HepG2 (cell line): ENCODE measurements at regions not wholly inside any gene's neighbourhood (a gene's known extent, or its start where the extent isn't known, plus 50 kb on each side); places are given as distances from the start of the nearest gene placed in this dataset.

Experiments used
- ATAC-seq: fragments of 200-7000 bp; cut with Tn5 transposase; 3 replicates; pipeline ENCODE4 v1.9.1; 2020; ENCODE audit warnings: mild to moderate bottlenecking, moderate library complexity
- BruUV-seq: library from RNA; stranded (reverse); fragments of 400-500 nt; replicated peaks from 2 replicates; lab custom pipeline; 2021; lab: Mats Ljungman, UMichigan
- CTCF ChIA-PET: fragments of 300-600 bp; formaldehyde crosslinking; extraction: SDS; loops from one replicate; lab custom pipeline; 2021; ENCODE audit warnings: low total read pairs, inconsistent platforms, low intra/inter-chr PET ratio; lab: Yijun Ruan, JAX
- POLR2A ChIA-PET: fragments of 350-600 bp; sonication (Branson Sonifier 250); formaldehyde crosslinking; loops from one replicate; lab custom pipeline; 2020; ENCODE audit warnings: antibody characterized with exemption, inconsistent platforms; lab: Yijun Ruan, JAX
- DNase-seq: peaks from one replicate; pipeline ENCODE4 v3.0.0-alpha.2; 2015; ENCODE audit warnings: low spot score
- FAIRE-seq: peaks from 3 replicates; lab custom pipeline; 2011; peaks lifted over from hg19 to GRCh38; lab: Jason Lieb, UNC
- H2AFZ ChIP-seq: one replicate; pipeline ENCODE4 v1.6.1; 2011; ENCODE audit warnings: low read length, inconsistent platforms
- H3K27ac ChIP-seq: fragments of 300-600 bp; 3 replicates; pipeline ENCODE4 v1.8.0; 2011; ENCODE audit warnings: mixed run types, mild to moderate bottlenecking, mixed read lengths, low read length, inconsistent platforms; ENCODE audit not compliant: insufficient read depth; ENCODE audit errors: extremely low read length
- H3K27me3 ChIP-seq, 2 experiments: fragments of 200-600 bp in 1 of 2; 2 replicates in 1 of 2; 3 replicates in 1 of 2; pipeline versions ENCODE4 v1.6.0 to v1.8.0; 2011; ENCODE audit warnings: low read length in 2 of 2, mild to moderate bottlenecking in 2 of 2, moderate library complexity in 2 of 2, inconsistent platforms in 1 of 2; ENCODE audit not compliant: insufficient read depth in 2 of 2, control insufficient read depth in 1 of 2
- H3K36me3 ChIP-seq, 2 experiments: fragments of 200-600 bp in 1 of 2; replicated peaks in 1 of 2; 2 replicates in 1 of 2; 3 replicates in 1 of 2; pipeline versions ENCODE4 v1.5.1 to v1.8.0; 2011; ENCODE audit warnings: low read length in 2 of 2, inconsistent platforms in 1 of 2; ENCODE audit not compliant: insufficient read depth in 2 of 2, control insufficient read depth in 1 of 2
- H3K4me1 ChIP-seq: 2 replicates; pipeline ENCODE4 v1.5.1; 2012; ENCODE audit warnings: low read length, inconsistent platforms; ENCODE audit not compliant: insufficient read depth
- H3K4me2 ChIP-seq: 2 replicates; pipeline ENCODE4 v1.6.0; 2011; ENCODE audit warnings: low read depth, low read length, inconsistent platforms
- H3K4me3 ChIP-seq, 3 experiments: fragments of 200-600 bp in 1 of 3; sonication (generic), shearing (Covaris generic) in 1 of 3; replicated peaks in 1 of 3; 2 replicates each; pipeline ENCODE4 v1.5.1; 2011 to 2016; ENCODE audit warnings: low read length in 3 of 3, inconsistent platforms in 2 of 3, low read depth in 2 of 3, mild to moderate bottlenecking in 2 of 3, control low read depth in 1 of 3, mixed read lengths in 1 of 3; ENCODE audit not compliant: insufficient read depth in 1 of 3
- H3K79me2 ChIP-seq: one replicate; pipeline ENCODE4 v1.6.1; 2011; ENCODE audit warnings: low read length, inconsistent platforms; ENCODE audit not compliant: insufficient read depth
- H3K9ac ChIP-seq: 2 replicates; pipeline ENCODE4 v1.6.0; 2011; ENCODE audit warnings: mild to moderate bottlenecking, low read depth, low read length, inconsistent platforms; ENCODE audit not compliant: insufficient read depth
- H3K9me3 ChIP-seq: 2 replicates; pipeline ENCODE4 v1.5.1; 2012; ENCODE audit warnings: mild to moderate bottlenecking, low read length
- H4K20me1 ChIP-seq: 2 replicates; pipeline ENCODE4 v1.6.0; 2011; ENCODE audit warnings: inconsistent platforms, mild to moderate bottlenecking, low read length, moderate library complexity; ENCODE audit not compliant: insufficient read depth
- HNRNPK ChIP-seq: fragments of 200-400 bp; formaldehyde crosslinking; IDR thresholded peaks from 2 replicates; pipeline ENCODE4 v1.6.1; 2018; ENCODE audit warnings: low read length, low read depth, moderate library complexity, mild to moderate bottlenecking; ENCODE audit not compliant: poor library complexity, severe bottlenecking
- KDM2A ChIP-seq: sonication (generic); formaldehyde crosslinking; IDR thresholded peaks from 2 replicates; pipeline ENCODE4 v1.4.0; 2020; ENCODE audit warnings: low read depth, missing genetic modification reagents, borderline replicate concordance
- RBAK ChIP-seq: sonication (generic); formaldehyde crosslinking; IDR thresholded peaks from 2 replicates; pipeline ENCODE4 v1.5.1; 2020; ENCODE audit warnings: mild to moderate bottlenecking, missing genetic modification reagents
- RXRA ChIP-seq: sonication (generic); formaldehyde crosslinking; IDR thresholded peaks from 2 replicates; pipeline ENCODE4 v1.5.1; 2020; ENCODE audit warnings: missing genetic modification reagents
- ZNF354B ChIP-seq: sonication (generic); formaldehyde crosslinking; IDR thresholded peaks from 2 replicates; pipeline ENCODE4 v1.8.0; 2022; ENCODE audit warnings: mild to moderate bottlenecking, missing genetic modification reagents
- WGBS: methylation state at CpG from one replicate; pipeline ENCODE4 v1.1.6; 2017; ENCODE audit warnings: low lambda C conversion rate; 5-methylcytosine and 5-hydroxymethylcytosine counted together
- in situ Hi-C: cut with HindIII; loops from 2 replicates; pipeline ENCODE4 v1.10.0; 2017; ENCODE audit warnings: low pct_unique_long_range_greater_than_20kb; ENCODE audit not compliant: extremely low pct_ligation_motif_present
- intact Hi-C: fragments of 100-400 bp; cut with micrococcal nuclease; formaldehyde crosslinking; loops from one replicate; pipeline ENCODE4 v1.10.0; 2022; ENCODE audit not compliant: unreplicated experiment
- TF ChIP-seq, protein P1 (sequence below): sonication (generic); formaldehyde crosslinking; IDR thresholded peaks from 2 replicates; pipeline ENCODE4 v1.5.1; 2020; ENCODE audit warnings: missing genetic modification reagents, mild to moderate bottlenecking, borderline replicate concordance
- TF ChIP-seq, protein P2 (sequence below): IDR thresholded peaks from 2 replicates; pipeline ENCODE4 v1.6.1; 2016; ENCODE audit warnings: missing compliant biosample characterization, missing genetic modification reagents, borderline replicate concordance
- TF ChIP-seq, protein P3 (sequence below): sonication (generic); formaldehyde crosslinking; IDR thresholded peaks from 2 replicates; pipeline ENCODE4 v1.4.0; 2020; ENCODE audit warnings: missing genetic modification reagents, borderline replicate concordance
- TF ChIP-seq, protein P4 (sequence below): sonication (generic); formaldehyde crosslinking; IDR thresholded peaks from 2 replicates; pipeline ENCODE4 v1.4.0; 2020; ENCODE audit warnings: mild to moderate bottlenecking, missing genetic modification reagents
- TF ChIP-seq, protein P5 (sequence below): sonication (generic); formaldehyde crosslinking; IDR thresholded peaks from 2 replicates; pipeline ENCODE4 v1.4.0; 2020; ENCODE audit warnings: mild to moderate bottlenecking, missing genetic modification reagents

DNA sequence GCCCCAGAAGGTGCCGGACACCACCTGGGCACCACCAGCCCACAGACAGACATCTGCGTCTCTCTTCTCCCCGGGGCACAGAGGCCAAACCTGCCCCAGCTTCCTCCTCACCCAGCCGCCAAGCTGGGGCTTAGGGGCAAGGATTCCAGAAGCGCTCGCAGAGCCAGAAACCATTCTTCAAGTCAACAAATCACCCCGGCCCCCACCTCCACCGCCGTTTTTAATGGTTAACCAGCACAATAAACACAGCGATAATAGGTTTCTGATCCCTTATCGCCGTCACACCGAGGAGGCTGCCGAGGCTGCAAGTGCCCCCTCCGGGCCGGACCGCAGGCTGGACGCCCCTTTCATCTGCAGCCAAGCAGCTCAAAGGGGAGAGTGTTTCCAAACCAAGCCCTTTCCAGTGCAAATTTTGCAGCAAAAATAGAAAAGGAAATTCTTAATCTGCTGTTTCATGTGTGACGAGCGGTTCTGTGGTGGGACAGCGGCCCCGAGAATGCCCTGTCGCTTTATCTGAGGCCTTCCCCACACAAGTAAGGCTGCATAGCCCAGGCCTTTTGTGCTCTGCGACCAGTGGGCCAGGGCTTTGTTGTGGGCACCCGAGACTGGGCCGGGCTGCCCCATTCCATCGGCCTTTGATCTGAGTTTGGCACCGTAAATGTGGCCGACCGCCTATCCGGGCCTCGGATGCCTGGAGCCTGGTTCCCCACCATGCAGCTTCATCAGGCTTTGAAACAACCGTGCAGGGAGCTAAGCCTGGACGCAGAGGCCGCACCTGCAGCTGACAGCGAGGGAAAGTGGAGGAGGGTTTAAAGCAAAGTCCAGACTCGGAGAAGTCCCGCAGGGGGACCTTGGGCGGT, 83.2 kb downstream of the FOXL3 start (continued):
- TF ChIP-seq, protein P1, sequence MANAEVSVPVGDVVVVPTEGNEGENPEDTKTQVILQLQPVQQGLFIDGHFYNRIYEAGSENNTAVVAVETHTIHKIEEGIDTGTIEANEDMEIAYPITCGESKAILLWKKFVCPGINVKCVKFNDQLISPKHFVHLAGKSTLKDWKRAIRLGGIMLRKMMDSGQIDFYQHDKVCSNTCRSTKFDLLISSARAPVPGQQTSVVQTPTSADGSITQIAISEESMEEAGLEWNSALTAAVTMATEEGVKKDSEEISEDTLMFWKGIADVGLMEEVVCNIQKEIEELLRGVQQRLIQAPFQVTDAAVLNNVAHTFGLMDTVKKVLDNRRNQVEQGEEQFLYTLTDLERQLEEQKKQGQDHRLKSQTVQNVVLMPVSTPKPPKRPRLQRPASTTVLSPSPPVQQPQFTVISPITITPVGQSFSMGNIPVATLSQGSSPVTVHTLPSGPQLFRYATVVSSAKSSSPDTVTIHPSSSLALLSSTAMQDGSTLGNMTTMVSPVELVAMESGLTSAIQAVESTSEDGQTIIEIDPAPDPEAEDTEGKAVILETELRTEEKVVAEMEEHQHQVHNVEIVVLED (CRISPR knock-in tag) = no peak
- TF ChIP-seq RBAK (CRISPR knock-in tag) = no peak
- TF ChIP-seq, all 625 proteins: peak for 174

DNA sequence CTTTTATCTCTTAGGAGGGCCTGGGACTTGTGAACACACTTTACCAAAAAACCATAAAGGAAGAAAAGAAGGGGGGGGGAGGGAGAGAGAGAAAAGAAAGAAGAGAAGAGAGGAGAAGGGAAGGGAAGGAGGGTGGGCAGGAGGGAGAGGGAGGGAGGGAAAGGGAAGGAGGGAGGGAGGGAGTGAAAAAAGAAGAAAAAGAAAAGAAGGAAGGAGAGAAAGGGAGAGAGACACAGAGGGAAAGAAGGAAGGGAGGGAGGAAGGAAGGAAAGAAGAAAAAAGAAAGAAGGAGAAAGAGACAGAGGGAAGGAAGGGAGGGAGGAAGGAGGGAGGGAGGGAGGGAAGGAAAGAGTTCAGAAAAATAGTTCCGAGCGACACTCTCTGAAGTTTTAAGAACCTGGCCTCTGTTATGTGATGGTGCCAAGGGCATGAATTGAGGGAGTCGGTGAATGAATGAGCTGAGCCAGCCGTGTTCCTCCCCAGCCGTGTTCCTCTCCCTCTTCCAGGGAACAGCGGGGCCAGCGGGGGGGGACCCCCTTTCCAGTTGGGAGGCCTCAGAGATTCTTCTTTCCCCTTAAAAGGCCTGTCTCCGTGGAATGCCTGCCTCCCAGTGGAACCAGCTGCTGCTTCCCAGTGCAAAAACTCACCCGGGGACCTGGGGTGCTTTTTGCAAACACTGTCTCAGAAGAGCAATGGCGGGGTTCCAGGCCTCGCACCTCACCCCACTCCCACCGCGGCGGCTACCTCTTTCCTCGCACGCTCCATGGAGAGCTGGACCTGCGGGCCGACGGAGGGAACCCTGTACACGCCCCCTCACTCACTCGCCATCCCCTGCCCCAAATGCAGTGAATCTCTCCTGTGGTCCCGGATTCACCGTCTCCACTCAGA, 84.1 kb downstream of the FOXL3 start:
- Histone ChIP-seq H2AFZ (no peak overlapping the region), H3K9me3 (no peaks in the 10 kb centered on the region), H3K4me1 (peaks cover 67% of the 10 kb centered on the region), H4K20me1 (no peaks in the 10 kb centered on the region), H3K27me3 (peaks cover 1 to 8% of the 10 kb centered on the region in 2 experiments; a peak in 2 of 5 replicates), H3K79me2 (no peaks in the 10 kb centered on the region), H3K4me2 (peak overlapping the region; percentile 87), H3K9ac (peak overlapping the region; percentile 42; the same call in 1 of the 2 replicates), H3K4me3 (peak overlapping the region in 2 of 3 experiments; percentile 41 to 49; a peak in 4 of 6 replicates), H3K27ac (peak overlapping the region; percentile 73), H3K36me3 (no peaks in the 10 kb centered on the region)
- no peak for FAIRE-seq
- CTCF ChIA-PET = no interaction called here
- 83% methylated on average over 19 of the region's 23 CpGs for WGBS
- BruUV-seq = no TSS peak
- intact Hi-C loops = loop anchor here (2.0 to 10.0 kb wide), 3 partner anchors 31 to 51 kb away; no protein-coding TSS in a partner anchor
- POLR2A ChIA-PET = interaction anchor here (1.2 to 2.0 kb wide), 7 partner anchors 16 to 169 kb away, joined by 4 to 17 read pairs (median 6); no protein-coding TSS in a partner anchor
- ATAC-seq = no peak
- in situ Hi-C loops = no loop called here
- DNase-seq = no peak
- TF ChIP-seq ZNF354B (CRISPR knock-in tag) = no peak
- TF ChIP-seq KDM2A = no peak
- TF ChIP-seq, protein P2, sequence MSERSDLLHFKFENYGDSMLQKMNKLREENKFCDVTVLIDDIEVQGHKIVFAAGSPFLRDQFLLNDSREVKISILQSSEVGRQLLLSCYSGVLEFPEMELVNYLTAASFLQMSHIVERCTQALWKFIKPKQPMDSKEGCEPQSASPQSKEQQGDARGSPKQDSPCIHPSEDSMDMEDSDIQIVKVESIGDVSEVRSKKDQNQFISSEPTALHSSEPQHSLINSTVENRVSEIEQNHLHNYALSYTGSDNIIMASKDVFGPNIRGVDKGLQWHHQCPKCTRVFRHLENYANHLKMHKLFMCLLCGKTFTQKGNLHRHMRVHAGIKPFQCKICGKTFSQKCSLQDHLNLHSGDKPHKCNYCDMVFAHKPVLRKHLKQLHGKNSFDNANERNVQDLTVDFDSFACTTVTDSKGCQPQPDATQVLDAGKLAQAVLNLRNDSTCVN (CRISPR knock-in tag) = no peak
- TF ChIP-seq, protein P3, sequence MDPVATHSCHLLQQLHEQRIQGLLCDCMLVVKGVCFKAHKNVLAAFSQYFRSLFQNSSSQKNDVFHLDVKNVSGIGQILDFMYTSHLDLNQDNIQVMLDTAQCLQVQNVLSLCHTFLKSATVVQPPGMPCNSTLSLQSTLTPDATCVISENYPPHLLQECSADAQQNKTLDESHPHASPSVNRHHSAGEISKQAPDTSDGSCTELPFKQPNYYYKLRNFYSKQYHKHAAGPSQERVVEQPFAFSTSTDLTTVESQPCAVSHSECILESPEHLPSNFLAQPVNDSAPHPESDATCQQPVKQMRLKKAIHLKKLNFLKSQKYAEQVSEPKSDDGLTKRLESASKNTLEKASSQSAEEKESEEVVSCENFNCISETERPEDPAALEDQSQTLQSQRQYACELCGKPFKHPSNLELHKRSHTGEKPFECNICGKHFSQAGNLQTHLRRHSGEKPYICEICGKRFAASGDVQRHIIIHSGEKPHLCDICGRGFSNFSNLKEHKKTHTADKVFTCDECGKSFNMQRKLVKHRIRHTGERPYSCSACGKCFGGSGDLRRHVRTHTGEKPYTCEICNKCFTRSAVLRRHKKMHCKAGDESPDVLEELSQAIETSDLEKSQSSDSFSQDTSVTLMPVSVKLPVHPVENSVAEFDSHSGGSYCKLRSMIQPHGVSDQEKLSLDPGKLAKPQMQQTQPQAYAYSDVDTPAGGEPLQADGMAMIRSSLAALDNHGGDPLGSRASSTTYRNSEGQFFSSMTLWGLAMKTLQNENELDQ (CRISPR knock-in tag) = no peak
- TF ChIP-seq RXRA (CRISPR knock-in tag) = no peak
- peak; percentile 66 for TF ChIP-seq HNRNPK
- TF ChIP-seq, protein P4, sequence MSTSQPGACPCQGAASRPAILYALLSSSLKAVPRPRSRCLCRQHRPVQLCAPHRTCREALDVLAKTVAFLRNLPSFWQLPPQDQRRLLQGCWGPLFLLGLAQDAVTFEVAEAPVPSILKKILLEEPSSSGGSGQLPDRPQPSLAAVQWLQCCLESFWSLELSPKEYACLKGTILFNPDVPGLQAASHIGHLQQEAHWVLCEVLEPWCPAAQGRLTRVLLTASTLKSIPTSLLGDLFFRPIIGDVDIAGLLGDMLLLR (CRISPR knock-in tag) = no peak
- TF ChIP-seq, protein P5, sequence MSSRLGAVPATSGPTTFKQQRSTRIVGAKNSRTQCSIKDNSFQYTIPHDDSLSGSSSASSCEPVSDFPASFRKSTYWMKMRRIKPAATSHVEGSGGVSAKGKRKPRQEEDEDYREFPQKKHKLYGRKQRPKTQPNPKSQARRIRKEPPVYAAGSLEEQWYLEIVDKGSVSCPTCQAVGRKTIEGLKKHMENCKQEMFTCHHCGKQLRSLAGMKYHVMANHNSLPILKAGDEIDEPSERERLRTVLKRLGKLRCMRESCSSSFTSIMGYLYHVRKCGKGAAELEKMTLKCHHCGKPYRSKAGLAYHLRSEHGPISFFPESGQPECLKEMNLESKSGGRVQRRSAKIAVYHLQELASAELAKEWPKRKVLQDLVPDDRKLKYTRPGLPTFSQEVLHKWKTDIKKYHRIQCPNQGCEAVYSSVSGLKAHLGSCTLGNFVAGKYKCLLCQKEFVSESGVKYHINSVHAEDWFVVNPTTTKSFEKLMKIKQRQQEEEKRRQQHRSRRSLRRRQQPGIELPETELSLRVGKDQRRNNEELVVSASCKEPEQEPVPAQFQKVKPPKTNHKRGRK (CRISPR knock-in tag) = peak; percentile 84; the same call in 1 of the 2 replicates
